NT2/D1 (cell line): ENCODE measurements at regions not wholly inside any gene's neighbourhood (a gene's known extent, or its start where the extent isn't known, plus 50 kb on each side); places are given as distances from the start of the nearest gene placed in this dataset.

Experiments used
- SUZ12 ChIP-seq: IDR thresholded peaks from 2 replicates; pipeline ENCODE4 v1.6.1; 2011; ENCODE audit not compliant: insufficient read length, insufficient read depth; ENCODE audit errors: extremely low read depth
- YY1 ChIP-seq: IDR thresholded peaks from 2 replicates; pipeline ENCODE4 v1.6.1; 2011; ENCODE audit not compliant: insufficient read length, insufficient read depth
- ZNF274 ChIP-seq: IDR thresholded peaks from 2 replicates; pipeline ENCODE4 v1.6.1; 2011; ENCODE audit warnings: mild to moderate bottlenecking, low read depth, low read length

GRCh38 chr11:70682056-70682455 lies 283.7 kb downstream of the CTTN start:
- TF ChIP-seq YY1, result no peak
- no peak for TF ChIP-seq ZNF274
- no peak for TF ChIP-seq SUZ12
